SHP77 treated with DMSO at 0.1 percent for 48 hours (cell line): ENCODE measurements at regions not wholly inside any gene's neighbourhood (a gene's known extent, or its start where the extent isn't known, plus 50 kb on each side); places are given as distances from the start of the nearest gene placed in this dataset.

Source experiments
- DNase-seq: peaks from one replicate; lab custom pipeline; 2025; lab: John Stamatoyannopoulos, UW

DNA sequence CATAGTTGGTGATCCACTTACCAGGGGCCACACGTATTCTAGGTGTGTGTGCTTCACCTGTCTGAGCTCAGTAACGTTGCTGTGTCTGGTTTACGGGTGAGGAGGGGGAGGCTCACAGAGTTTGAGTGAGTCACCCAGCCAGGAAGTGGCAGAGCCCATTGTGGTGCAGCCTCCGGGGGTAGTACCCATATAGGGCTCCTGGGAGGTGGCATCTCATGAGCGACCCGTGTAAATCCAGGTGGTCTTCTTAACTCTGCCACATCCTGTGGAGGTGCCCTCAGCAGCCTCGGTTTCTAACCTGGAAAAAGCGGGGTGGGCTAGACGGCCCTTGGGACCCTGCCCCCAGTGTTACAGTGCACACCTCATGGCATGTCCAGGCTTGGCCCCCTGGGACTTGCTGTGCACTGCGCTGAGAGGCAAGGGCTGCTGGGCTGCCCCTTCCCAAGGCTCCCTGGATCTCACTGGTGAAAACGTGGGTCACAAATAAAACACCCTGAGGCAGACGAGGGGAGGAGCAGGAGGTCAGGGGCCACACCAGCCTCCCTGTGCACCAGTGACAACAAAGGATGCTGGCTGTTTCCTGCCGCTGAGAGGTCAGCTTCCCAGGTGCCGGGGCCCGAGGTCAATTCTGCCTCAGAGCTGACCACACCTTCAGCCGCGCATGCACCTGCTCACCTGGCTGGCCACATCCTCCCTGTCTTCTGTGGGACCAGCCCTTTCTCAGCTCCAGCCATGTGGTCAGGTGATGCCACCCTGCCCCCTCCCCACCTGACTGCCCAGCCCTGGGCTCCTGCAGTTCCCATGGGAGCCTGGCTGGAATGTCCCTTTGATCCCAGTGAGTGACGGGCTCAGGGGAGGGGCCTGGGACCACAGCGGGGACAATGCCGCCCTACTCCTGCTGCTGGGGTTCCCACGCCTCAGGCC lies 305.1 kb downstream of the CTTN start:
- no peak for DNase-seq

DNA sequence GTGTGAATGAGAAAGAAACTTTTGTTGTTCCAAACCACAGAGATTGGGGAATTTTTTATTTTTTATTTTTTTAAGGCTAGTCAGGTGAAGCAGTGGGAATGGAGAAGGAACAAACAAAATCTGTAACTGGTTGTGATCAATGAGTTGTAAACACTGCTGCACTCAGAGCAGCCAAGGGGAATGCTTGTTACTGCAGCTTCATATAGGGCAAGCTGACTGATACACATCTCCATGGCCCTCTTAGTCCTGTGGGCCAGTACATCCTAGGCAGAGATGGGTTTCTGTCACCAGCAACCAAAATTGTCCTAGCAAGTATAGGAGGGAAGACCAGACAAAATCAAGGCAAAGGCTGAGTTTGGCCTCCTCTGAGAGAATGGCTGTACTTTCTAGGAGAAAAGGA lies 306.8 kb downstream of the CTTN start:
- DNase-seq = no peak

DNA sequence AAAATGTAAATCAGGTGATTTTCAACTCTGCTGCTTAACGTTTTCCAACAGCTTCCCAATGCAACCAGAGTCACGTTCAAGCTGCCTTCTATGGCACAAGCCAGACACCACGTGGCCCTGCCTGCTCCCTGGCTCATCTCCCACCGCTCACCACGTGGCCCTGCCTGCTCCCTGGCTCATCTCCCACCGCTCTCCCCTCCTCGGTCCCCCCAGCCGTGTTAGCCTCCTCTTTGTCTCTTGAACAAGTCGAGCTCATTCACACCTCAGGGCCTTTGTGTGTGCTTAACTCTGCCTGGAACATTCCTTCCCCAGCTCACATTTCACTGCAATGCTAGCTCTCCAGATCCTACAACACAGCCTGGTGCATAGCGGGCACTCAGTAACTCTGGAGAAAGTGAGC lies 307.6 kb downstream of the CTTN start:
- no peak for DNase-seq

DNA sequence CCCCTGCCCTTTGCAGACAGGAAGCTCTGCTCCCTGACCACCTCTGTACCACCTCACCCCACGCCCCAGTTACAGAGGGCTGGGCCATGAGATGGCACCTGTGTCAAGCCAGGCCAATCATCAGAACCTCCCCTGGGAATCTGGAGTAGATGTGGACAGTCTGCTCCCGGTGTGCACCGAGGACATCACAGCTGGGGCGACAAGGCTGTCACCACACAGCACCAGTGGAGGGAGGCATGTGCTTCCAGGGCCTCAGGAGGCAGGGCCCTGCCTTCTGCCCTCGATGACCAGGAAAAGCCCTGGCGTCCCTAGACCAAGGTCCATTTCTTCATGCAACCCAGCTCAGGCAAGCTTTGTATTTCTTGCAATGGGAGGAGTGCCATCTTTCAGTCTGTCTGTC lies 309.5 kb downstream of the CTTN start:
- DNase-seq = no peak

- DNase-seq = no peak
These were observed 311.3 kb downstream of the CTTN start for GRCh38 chr11:70709596-70709995.

GRCh38 chr11:70710192-70710591 lies 311.9 kb downstream of the CTTN start:
- no peak for DNase-seq

GRCh38 chr11:70710601-70711000 lies 312.3 kb downstream of the CTTN start:
- DNase-seq = no peak

DNA sequence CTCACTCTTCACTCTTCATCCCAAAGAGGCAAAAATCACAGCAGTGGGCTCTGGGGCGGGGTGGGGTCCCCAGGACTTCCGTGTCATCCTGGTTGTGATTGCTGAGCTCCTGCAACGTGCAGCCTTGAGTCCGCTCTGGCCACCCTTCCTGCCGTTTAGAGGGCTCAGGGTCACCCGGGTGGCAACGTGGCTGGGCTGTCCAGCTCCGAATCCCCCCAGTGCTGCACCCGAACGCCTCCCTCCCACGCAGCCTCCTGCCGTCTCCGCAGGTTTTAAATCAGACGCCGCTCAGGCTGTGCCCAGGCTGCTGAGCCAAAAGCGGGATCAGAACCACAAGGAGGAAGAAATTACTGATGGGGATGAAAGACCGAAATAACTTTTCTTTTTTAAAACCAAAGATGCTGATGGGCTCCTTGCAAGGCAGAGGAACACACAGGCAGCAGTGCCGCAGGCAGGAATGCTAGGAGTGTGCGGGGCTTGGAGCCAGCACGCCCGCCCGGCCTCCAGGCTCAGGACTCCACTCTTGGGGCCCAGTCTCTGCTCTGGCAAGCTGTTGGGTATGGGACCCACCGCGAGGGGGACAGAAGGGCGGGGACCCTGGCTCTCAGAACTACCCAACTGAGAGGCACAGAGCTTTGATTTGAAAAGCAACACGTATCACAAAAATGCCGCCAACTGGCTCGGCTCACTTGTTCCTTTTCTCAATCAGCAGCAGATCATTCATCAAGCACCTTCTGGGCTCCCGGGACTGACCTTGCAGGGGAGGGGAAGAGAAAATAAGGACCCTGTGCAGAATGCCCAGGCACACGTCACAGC lies 313.0 kb downstream of the CTTN start:
- no peak for DNase-seq

DNA sequence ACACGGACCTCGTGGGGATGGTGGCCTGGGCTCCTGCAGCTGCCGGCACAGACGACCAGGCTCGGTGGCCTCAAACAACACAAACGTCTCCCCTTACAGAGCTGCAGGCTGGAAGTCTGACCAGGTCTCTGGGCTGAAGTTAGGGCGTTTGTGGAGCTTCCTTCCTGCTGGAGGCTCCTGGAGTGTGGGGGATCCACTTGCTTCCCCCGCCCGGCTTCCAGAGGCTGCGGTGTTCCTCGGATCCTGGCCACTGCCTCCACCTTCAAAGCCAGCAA lies 313.5 kb downstream of the CTTN start:
- DNase-seq = no peak

DNA sequence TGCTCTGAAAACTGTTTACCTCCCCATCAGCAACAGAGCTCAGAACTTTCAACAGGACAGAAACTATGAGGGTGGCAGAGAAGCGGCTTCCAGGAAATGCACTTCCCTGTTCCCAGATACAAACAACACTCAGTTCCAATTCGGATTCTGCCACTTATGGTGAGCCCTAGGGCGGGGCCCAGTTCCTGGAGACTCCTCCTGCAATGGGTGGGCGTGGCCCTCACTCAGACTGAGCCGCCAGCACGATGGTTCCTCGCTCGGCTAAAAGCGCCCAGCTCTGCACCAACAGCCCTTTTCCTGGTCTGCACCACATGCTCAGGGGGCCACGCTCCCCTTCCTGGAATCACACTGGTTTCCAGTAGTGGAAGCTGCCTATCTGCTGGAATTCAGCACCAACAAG lies 314.1 kb downstream of the CTTN start:
- DNase-seq = no peak

DNA sequence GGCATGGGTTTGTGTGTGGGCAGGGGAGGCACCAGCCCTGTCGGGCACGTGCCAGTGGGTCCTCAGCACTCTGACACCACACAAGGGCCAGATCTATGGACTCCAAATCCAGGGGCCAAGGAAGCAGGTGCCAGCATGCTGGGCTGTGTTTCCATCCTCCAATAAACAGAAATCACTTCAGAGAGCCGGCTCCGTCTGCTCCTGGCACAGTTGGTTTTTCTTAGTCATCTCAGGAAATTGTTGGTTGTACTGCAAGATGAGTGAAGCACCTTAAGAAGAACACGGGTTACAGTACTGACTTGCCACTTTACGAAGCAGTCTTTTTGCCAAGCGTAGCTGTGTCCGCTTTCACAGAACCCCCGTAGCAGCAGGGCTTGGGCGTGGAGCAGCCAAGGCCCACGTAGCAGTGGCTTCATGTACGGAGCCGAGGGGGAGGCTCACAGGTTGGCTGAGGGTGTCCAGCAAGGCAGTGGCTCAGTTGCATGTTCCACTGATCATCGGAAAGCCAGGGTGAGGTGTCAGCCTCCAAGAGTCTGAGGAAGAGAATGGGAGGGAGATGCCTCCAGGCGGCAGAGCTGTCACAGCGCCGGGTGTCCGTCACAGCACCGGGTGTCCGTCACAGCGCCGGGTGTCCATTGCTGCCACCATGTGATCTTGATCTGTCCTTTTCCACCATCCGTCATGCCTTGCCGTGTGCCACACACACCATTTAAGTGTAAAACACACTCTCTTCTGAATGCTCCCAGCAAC lies 314.9 kb downstream of the CTTN start:
- no peak for DNase-seq

- DNase-seq = no peak
These were observed 315.8 kb downstream of the CTTN start for GRCh38 chr11:70713988-70714665.

- no peak for DNase-seq
These were observed 317.0 kb downstream of the CTTN start for GRCh38 chr11:70715166-70715951.

DNA sequence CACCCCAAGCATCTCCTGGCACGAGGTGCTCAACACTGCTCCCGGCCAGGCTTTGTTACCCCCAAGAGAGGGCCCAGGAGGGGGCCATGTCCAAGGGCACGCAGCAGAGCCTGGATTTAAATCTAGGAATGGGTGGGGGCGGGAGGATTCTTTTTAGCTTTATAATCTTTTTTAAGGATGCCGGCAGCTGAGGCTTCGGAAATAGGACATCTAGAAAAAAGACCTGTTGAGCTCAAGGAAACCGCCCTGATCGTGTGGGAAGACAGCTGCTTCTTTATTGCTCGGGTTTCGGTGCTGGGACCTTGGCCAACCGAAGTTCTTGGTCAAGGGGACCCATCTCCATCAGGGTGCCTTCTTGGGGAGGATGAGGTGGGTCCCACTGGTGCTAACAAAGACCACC lies 317.9 kb downstream of the CTTN start:
- no peak for DNase-seq

GRCh38 chr11:70716986-70717775 lies 318.9 kb downstream of the CTTN start:
- no peak for DNase-seq

- no peak for DNase-seq
These were observed 319.7 kb downstream of the CTTN start for GRCh38 chr11:70717936-70718595.

- DNase-seq = no peak
These were observed 321.2 kb downstream of the CTTN start for GRCh38 chr11:70719516-70719915.

GRCh38 chr11:70720281-70720680 lies 322.0 kb downstream of the CTTN start:
- no peak for DNase-seq

DNA sequence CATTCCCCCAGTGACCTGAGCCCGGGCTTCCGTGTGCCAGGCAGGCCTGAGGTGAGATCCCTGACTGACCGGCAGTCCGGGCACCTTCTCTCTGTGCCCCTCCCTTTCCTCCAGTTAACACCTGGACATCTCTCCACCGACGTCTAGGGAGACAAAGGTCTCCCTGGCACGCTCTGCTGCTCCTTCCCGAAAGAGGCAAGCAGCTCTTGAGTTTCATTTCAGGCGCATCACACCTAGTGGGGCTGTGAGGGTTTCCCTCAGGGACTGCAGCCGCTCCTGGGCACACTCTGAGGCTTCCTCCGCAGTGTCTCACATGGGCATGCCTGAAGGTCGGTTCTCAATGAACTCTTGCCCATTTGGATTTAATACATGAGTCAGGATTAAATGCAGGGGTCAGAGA lies 322.7 kb downstream of the CTTN start:
- DNase-seq = no peak

- DNase-seq = no peak
These were observed 326.9 kb downstream of the CTTN start for GRCh38 chr11:70725278-70725677.
